Activated CD8-positive, alpha-beta T cell treated with anti-CD3 and anti-CD28 coated beads for 36 hours (primary cell): ENCODE measurements at regions not wholly inside any gene's neighbourhood (a gene's known extent, or its start where the extent isn't known, plus 50 kb on each side); places are given as distances from the start of the nearest gene placed in this dataset.
"Not testable (repeated sequence)": the region's sequence is repeated elsewhere in the genome, so short reads cannot be mapped to it uniquely, and the experiment has no call there.

Source experiments
- ATAC-seq: fragments of 200-7000 bp; cut with Tn5 transposase; one replicate; pipeline ENCODE4 v1.10.0; 2021; ENCODE audit warnings: mild to moderate bottlenecking, moderate library complexity
- CTCF ChIA-PET: fragments of 350-600 bp; sonication (Branson Sonifier 250); formaldehyde crosslinking; loops from one replicate; lab custom pipeline; 2021; ENCODE audit warnings: antibody characterized with exemption; lab: Charles Lee
- POLR2A ChIA-PET: fragments of 350-600 bp; sonication (Branson Sonifier 250); formaldehyde crosslinking; loops from one replicate; lab custom pipeline; 2021; ENCODE audit warnings: antibody characterized with exemption; lab: Charles Lee
- DNase-seq: peaks from one replicate; pipeline ENCODE4 v3.0.0-alpha.2; 2020
- H3K27ac Mint-ChIP-seq: one replicate; pipeline ENCODE4 v1.8.0; 2021; ENCODE audit warnings: mild to moderate bottlenecking, mixed read lengths
- H3K27me3 Mint-ChIP-seq: one replicate; pipeline ENCODE4 v1.8.0; 2021; ENCODE audit warnings: mixed read lengths
- H3K36me3 Mint-ChIP-seq: one replicate; pipeline ENCODE4 v1.8.0; 2021; ENCODE audit warnings: low read depth, mixed read lengths
- H3K4me1 Mint-ChIP-seq: one replicate; pipeline ENCODE4 v1.8.0; 2021; ENCODE audit warnings: low read depth, mixed read lengths
- H3K4me3 Mint-ChIP-seq: one replicate; pipeline ENCODE4 v1.8.0; 2021; ENCODE audit warnings: mild to moderate bottlenecking, moderate library complexity, mixed read lengths
- H3K9me3 Mint-ChIP-seq: one replicate; pipeline ENCODE4 v1.8.0; 2021; ENCODE audit warnings: mixed read lengths
- intact Hi-C: fragments of 100-400 bp; cut with micrococcal nuclease; formaldehyde crosslinking; loops from one replicate; pipeline ENCODE4 v1.10.0; 2022
- TF ChIP-seq, protein P1 (sequence below): fragments of 200-600 bp; IDR thresholded peaks from one replicate; pipeline ENCODE4 v1.8.0; 2022; ENCODE audit warnings: antibody characterized with exemption, mild to moderate bottlenecking

GRCh38 chr5:66442951-66443445 is 153.2 kb upstream of the MAST4 start:
- Mint-ChIP-seq H3K9me3 (peaks cover 4% of the 10 kb centered on the region), H3K4me3 (no peak overlapping the region), H3K27ac (no peak overlapping the region), H3K27me3 (no peaks in the 10 kb centered on the region), H3K36me3 (peaks cover 2% of the 10 kb centered on the region), H3K4me1 (peaks cover 3% of the 10 kb centered on the region)
- TF ChIP-seq, protein P1, sequence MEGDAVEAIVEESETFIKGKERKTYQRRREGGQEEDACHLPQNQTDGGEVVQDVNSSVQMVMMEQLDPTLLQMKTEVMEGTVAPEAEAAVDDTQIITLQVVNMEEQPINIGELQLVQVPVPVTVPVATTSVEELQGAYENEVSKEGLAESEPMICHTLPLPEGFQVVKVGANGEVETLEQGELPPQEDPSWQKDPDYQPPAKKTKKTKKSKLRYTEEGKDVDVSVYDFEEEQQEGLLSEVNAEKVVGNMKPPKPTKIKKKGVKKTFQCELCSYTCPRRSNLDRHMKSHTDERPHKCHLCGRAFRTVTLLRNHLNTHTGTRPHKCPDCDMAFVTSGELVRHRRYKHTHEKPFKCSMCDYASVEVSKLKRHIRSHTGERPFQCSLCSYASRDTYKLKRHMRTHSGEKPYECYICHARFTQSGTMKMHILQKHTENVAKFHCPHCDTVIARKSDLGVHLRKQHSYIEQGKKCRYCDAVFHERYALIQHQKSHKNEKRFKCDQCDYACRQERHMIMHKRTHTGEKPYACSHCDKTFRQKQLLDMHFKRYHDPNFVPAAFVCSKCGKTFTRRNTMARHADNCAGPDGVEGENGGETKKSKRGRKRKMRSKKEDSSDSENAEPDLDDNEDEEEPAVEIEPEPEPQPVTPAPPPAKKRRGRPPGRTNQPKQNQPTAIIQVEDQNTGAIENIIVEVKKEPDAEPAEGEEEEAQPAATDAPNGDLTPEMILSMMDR: no peak
- POLR2A ChIA-PET: no interaction called here
- no peak for DNase-seq
- CTCF ChIA-PET: no interaction called here
- intact Hi-C loops: no loop called here
- ATAC-seq: no peak

- intact Hi-C loops: no loop called here
- ATAC-seq: no peak
- ChIA-PET CTCF (no interaction called here), POLR2A (no interaction called here)
- peaks cover 2% of the 10 kb centered on the region for H3K36me3 Mint-ChIP-seq
- H3K4me3 Mint-ChIP-seq: no peak overlapping the region
- peaks cover 3% of the 10 kb centered on the region for H3K4me1 Mint-ChIP-seq
- H3K9me3 Mint-ChIP-seq: peaks cover 7% of the 10 kb centered on the region
- H3K27me3 Mint-ChIP-seq: no peaks in the 10 kb centered on the region
- TF ChIP-seq, protein P1: no peak
- no peak for DNase-seq
- no peak overlapping the region for H3K27ac Mint-ChIP-seq
Measured at GRCh38 chr5:66443462-66444130, 152.6 kb upstream of the MAST4 start.

DNA sequence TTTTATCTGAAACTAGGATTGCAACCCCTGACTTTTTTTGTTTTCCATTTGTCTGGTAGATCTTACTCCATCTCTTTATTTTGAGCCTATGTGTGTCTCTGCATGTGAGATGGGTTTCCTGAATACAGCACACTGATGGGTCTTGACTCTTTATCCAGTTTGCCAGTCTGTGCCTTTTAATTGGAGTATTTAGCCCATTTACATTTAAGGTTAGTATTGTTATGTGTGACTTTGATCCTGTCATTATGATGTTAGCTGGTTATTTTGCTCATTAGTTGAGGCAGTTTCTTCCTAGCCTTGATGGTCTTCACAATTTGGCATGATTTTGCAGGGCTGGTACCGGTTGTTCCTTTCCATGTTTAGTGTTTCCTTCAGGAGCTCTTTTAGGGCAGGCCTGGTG is 148.1 kb upstream of the MAST4 start:
- intact Hi-C loops, H3K27ac Mint-ChIP-seq, CTCF ChIA-PET, H3K27me3 Mint-ChIP-seq, H3K4me3 Mint-ChIP-seq, H3K36me3 Mint-ChIP-seq, ATAC-seq, POLR2A ChIA-PET, DNase-seq, H3K4me1 Mint-ChIP-seq: not testable (repeated sequence)
- H3K9me3 Mint-ChIP-seq: peaks cover 12% of the 10 kb centered on the region

- Mint-ChIP-seq H3K9me3 (peaks cover 12% of the 10 kb centered on the region), H3K4me1 (no peaks in the 10 kb centered on the region), H3K27me3 (peaks cover 4% of the 10 kb centered on the region), H3K4me3 (no peak overlapping the region), H3K27ac (no peak overlapping the region), H3K36me3 (peaks cover 2% of the 10 kb centered on the region)
- ATAC-seq (no peak), DNase-seq (no peak)
- TF ChIP-seq, protein P1: no peak
- ChIA-PET POLR2A (no interaction called here), CTCF (no interaction called here)
- intact Hi-C loops: no loop called here
Measured at GRCh38 chr5:66450237-66450636, 146.0 kb upstream of the MAST4 start.

- POLR2A ChIA-PET: no interaction called here
- H3K27ac Mint-ChIP-seq: no peak overlapping the region
- peaks cover 2% of the 10 kb centered on the region for H3K36me3 Mint-ChIP-seq
- intact Hi-C loops: no loop called here
- H3K9me3 Mint-ChIP-seq: peaks cover 12% of the 10 kb centered on the region
- no peaks in the 10 kb centered on the region for H3K4me1 Mint-ChIP-seq
- H3K27me3 Mint-ChIP-seq: peaks cover 4% of the 10 kb centered on the region
- no peak for DNase-seq
- no peak overlapping the region for H3K4me3 Mint-ChIP-seq
- CTCF ChIA-PET: no interaction called here
- TF ChIP-seq, protein P1: no peak
- ATAC-seq: no peak
Measured at GRCh38 chr5:66450988-66451387, 145.2 kb upstream of the MAST4 start.
